ENCODE measurements at regions not wholly inside any gene's neighbourhood (a gene's known extent, or its start where the extent isn't known, plus 50 kb on each side); places are given as distances from the start of the nearest gene placed in this dataset.

DNA sequence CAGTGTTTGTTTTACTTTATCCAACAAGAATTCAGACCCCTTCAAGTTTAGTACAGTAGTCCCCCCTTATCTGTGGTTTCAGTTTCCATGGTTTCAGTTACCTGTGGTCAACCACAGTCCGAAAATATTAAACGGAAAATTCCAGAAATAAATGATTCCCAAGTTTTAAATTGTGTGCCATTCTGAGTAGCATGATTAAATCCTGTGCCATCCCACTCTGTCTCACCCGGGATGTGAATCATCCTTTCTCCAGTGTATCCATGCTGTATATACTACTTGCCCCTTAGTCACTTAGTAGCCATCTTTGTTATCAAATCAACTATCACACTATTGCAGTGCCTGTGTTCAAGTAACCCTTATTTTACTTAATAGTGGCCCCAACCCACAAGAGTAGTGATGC lies 153.8 kb upstream of the RASA1 start:
- Histone ChIP-seq H4K20me1 (ENCODE audit: insufficient read depth, low read length) (no peaks in the 10 kb centered on the region), H3K9me1 (ENCODE audit: insufficient read depth, low read length) (peaks cover 6% of the 10 kb centered on the region; the same call in 1 of the 2 replicates), H2AK5ac (ENCODE audit: low read depth, low read length) (no peak overlapping the region), H2AFZ (replicated peaks; ENCODE audit: low read length, poor library complexity) (no peak overlapping the region), H4K5ac (ENCODE audit: low read depth, low read length) (peak overlapping the region; percentile 64; the same call in 1 of the 2 replicates), H3K18ac (ENCODE audit: low read depth, low read length) (peak overlapping the region; percentile 74; the same call in 1 of the 2 replicates), H4K91ac (ENCODE audit: insufficient read depth, low read depth, low read length) (no peak overlapping the region), H2BK20ac (ENCODE audit: low read depth, low read length) (no peak overlapping the region), H2BK5ac (ENCODE audit: low read depth, low read length, poor library complexity, severe bottlenecking) (peak overlapping the region; percentile 76), H3K4me3 (ENCODE audit: insufficient read depth, low read depth, low read length) (no peak overlapping the region), H2BK120ac (ENCODE audit: low read depth, low read length) (no peak overlapping the region), H3K27ac (ENCODE audit: insufficient read depth, low read length) (no peak overlapping the region), H4K8ac (ENCODE audit: low read depth in 2 of 2, low read length in 2 of 2) (0 out of 4 replicates have a peak overlapping the region, but pooled peaks of 1 of the 2 experiments have one; percentile 6), H3K27me3 (ENCODE audit: control insufficient read depth, insufficient read depth, low read length) (no peaks in the 10 kb centered on the region), H3K4ac (ENCODE audit: low read depth, low read length) (no peak overlapping the region), H3K4me1 (ENCODE audit: control insufficient read depth, insufficient read depth, low read length) (peaks cover 2% of the 10 kb centered on the region; the same call in 1 of the 2 replicates), H3K36me3 (ENCODE audit: control insufficient read depth, insufficient read depth, low read length) (no peaks in the 10 kb centered on the region), H3K14ac (replicated peaks; ENCODE audit: low read depth, low read length) (no peak overlapping the region), H2BK15ac (ENCODE audit: low read depth, low read length) (no peak overlapping the region), H3K79me1 (ENCODE audit: low read depth in 1 of 2, low read length in 2 of 2) (0 out of 4 replicates have a peak, but pooled peaks cover 0 to 3% of the 10 kb centered on the region in 2 experiments), H3K4me2 (ENCODE audit: low read depth, low read length) (peak overlapping the region; percentile 69; the same call in 1 of the 2 replicates), H3K9me3 (ENCODE audit: control insufficient read depth, insufficient read depth, low read length) (no peaks in the 10 kb centered on the region), H3K23ac (ENCODE audit: low read depth, low read length) (no peak overlapping the region), H3K56ac (ENCODE audit: extremely low read depth, insufficient read depth, low read length) (no peak overlapping the region), H2AK9ac (replicated peaks; ENCODE audit: low read depth, low read length, poor library complexity) (no peak overlapping the region), H3K9ac (ENCODE audit: low read depth, low read length) (no peak overlapping the region)
- 0% methylated on average over 2 of the region's 3 CpGs; no CpG with 5 or more reads in 1 of the 2 experiments for WGBS, 2 experiments (ENCODE audit: extremely low coverage in 2 of 2, insufficient read length in 1 of 2)
- ATAC-seq (ENCODE audit: low read depth), result peak; percentile 96
- peak; percentile 43; the same call in 1 of the 2 replicates for TF ChIP-seq CEBPB (IDR thresholded peaks at IDR 0.05; ENCODE audit: low read depth, low read length)
- peak; percentile 78 for TF ChIP-seq FOS (IDR thresholded peaks at IDR 0.05; ENCODE audit: low read depth, low read length)
- TF ChIP-seq MXI1 (IDR thresholded peaks at IDR 0.05; ENCODE audit: borderline replicate concordance, low read depth, low read length), result no peak
- TF ChIP-seq, protein P1, sequence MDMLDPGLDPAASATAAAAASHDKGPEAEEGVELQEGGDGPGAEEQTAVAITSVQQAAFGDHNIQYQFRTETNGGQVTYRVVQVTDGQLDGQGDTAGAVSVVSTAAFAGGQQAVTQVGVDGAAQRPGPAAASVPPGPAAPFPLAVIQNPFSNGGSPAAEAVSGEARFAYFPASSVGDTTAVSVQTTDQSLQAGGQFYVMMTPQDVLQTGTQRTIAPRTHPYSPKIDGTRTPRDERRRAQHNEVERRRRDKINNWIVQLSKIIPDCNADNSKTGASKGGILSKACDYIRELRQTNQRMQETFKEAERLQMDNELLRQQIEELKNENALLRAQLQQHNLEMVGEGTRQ (IDR thresholded peaks at IDR 0.05; ENCODE audit: low read depth, low read length), result no peak
- no peak for TF ChIP-seq POLR2A (IDR thresholded peaks at IDR 0.05; ENCODE audit: low read depth, low read length)
- no peak for TF ChIP-seq NFE2L2 (IDR thresholded peaks at IDR 0.05; ENCODE audit: low read depth, low read length)
- TF ChIP-seq BHLHE40 (IDR thresholded peaks at IDR 0.05; ENCODE audit: low read depth, low read length), result no peak
- DNase-seq, result peak; percentile 89
- no TSS peak for BruUV-seq (replicated peaks)
- intact Hi-C loops (cut with micrococcal nuclease), result loop anchor here (2.0 to 5.0 kb wide), 2 partner anchors 17 to 38 kb away; no protein-coding TSS in a partner anchor
- in situ Hi-C loops (cut with MboI; ENCODE audit: low sequenced_read_pairs), result no loop called here
- POLR2A ChIA-PET (ENCODE audit: unreplicated experiment), result no interaction called here
- CTCF ChIA-PET, result no interaction called here
- dilution Hi-C loops (cut with HindIII; ENCODE audit: low sequenced_read_pairs, unreplicated experiment), result no loop called here
